ENCODE measurements at regions not wholly inside any gene's neighbourhood (a gene's known extent, or its start where the extent isn't known, plus 50 kb on each side); places are given as distances from the start of the nearest gene placed in this dataset.

DNA sequence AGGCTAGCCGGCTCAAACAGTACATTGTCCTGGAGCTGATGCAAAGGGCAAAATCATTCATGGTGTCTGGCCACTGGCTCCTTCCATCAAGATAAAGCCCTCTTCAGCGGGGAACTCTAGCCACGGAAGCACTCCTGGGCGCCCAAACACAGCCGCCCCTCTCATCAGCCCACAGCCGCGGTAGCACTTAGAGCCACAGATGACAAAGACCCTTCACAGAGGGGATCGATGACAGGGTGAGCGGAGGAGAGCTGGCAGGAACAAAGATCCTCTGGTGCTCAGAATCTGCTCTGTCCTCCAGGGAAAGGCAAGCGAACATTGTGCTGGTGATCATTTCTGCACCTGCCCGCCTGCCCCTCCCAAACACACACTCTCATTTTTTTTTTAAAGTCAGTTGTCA is 222.2 kb upstream of the NRP1 start:
- no peak overlapping the region for H3K4me3 ChIP-seq (ENCODE audit: low read length)
- TF ChIP-seq, protein P1, sequence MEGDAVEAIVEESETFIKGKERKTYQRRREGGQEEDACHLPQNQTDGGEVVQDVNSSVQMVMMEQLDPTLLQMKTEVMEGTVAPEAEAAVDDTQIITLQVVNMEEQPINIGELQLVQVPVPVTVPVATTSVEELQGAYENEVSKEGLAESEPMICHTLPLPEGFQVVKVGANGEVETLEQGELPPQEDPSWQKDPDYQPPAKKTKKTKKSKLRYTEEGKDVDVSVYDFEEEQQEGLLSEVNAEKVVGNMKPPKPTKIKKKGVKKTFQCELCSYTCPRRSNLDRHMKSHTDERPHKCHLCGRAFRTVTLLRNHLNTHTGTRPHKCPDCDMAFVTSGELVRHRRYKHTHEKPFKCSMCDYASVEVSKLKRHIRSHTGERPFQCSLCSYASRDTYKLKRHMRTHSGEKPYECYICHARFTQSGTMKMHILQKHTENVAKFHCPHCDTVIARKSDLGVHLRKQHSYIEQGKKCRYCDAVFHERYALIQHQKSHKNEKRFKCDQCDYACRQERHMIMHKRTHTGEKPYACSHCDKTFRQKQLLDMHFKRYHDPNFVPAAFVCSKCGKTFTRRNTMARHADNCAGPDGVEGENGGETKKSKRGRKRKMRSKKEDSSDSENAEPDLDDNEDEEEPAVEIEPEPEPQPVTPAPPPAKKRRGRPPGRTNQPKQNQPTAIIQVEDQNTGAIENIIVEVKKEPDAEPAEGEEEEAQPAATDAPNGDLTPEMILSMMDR (conservative IDR thresholded peaks at IDR 0.05; ENCODE audit: low read depth, low read length): no peak
- DNase-seq (ENCODE audit: low read depth): no peak

DNA sequence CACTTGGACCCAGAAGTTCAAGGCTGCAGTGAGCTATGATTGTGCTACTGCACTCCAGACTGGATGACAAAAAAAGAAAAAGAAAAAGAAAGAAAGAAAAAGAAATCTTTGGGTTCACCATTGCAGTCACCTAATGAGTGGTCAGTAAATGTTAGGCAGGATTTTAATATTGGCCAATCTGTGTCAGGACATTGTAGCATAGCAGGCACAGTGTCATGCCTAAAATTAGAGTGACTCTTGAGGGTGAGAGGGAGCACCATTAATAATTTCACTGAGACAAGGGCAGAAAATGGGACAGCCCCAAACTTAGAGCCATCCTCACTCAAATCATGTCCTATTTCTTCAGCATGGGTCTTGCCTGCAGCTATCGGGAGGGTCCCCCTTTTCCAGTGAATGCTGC is 221.6 kb upstream of the NRP1 start:
- DNase-seq (ENCODE audit: low read depth): no peak
- TF ChIP-seq, protein P1 (conservative IDR thresholded peaks at IDR 0.05; ENCODE audit: low read depth, low read length): no peak
- H3K4me3 ChIP-seq (ENCODE audit: low read length): no peak overlapping the region

DNA sequence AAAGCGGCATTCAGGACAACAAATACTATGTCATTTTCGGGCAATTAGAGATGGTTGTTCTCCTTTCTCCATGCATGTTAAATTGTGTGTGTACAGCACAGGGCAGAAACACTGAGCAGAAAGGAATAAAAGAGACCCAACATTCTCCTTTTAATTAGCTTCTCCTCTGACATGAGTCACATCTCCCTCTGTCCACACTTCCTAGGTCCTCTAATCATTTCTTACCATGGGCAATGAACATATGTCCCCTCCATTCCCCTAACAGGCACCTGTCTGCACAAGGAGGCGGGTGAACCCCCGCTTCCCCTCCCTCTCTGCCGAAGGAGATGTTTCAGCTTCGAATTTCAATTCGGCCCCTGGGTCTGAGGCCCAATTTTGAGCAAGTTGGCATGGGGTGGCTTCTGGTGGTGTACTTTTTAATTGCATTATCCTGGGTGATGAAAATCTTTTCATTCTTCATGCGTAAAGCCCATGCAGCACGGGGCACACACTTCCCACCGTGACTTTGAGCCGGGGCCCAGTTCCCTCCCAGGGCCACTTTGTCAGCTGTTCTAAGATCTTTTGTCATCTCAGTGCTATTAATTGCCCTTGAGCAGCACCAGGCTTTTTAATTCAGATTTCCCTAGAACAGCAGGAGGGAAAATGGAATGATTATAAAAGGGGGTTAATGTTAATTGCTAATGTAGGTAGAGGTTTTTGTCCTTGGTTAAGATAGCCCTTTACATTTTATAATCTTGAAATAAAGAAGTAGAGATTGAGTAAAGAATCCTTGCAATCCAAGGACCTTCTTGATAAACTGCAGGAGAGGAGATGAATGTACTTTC is 219.5 kb upstream of the NRP1 start:
- TF ChIP-seq, protein P1 (conservative IDR thresholded peaks at IDR 0.05; ENCODE audit: low read depth, low read length): no peak
- H3K4me3 ChIP-seq (ENCODE audit: low read length): no peak overlapping the region
- no peak for DNase-seq (ENCODE audit: low read depth)

DNA sequence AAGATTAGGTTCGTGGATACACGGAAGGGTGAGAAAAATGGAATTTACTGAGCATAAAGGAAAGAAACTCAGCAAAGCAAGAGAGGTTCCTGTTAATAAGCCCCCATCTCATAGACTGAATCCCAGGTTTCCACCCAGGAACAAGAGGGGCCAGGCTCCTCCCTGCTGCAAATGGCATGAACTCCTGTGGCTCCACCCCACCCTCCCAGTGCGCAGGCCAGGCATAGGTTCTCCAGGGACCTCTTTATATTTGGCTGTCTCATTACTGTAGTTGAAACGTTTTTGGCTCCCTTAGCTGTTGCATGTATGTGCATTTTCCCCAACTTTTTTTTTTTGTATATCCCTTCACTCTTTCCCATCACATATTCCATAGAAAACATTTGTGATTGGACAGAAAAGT is 217.8 kb upstream of the NRP1 start:
- H3K4me3 ChIP-seq (ENCODE audit: low read length): no peak overlapping the region
- TF ChIP-seq, protein P1 (conservative IDR thresholded peaks at IDR 0.05; ENCODE audit: low read depth, low read length): no peak
- no peak for DNase-seq (ENCODE audit: low read depth)

DNA sequence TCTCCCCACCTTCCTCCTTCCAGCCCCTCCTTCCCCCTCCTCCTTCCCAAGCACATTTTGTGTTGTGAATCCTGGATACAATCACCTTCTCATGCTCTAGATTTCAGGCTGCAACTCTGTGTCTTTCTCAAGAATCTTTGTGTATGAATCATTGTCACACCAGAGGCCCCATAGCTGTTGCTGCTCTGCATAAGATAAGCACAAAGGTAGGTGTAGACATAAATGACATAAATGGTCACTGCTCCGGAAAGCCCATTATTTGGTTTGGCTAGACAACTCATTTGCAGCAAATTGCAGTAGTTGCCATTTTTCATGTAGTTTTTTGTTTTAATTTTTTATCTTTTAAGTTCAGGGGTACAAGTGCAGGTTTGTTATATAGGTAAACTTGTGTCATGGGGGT is 216.3 kb upstream of the NRP1 start:
- H3K4me3 ChIP-seq (ENCODE audit: low read length): no peak overlapping the region
- TF ChIP-seq, protein P1 (conservative IDR thresholded peaks at IDR 0.05; ENCODE audit: low read depth, low read length): no peak
- DNase-seq (ENCODE audit: low read depth): no peak

DNA sequence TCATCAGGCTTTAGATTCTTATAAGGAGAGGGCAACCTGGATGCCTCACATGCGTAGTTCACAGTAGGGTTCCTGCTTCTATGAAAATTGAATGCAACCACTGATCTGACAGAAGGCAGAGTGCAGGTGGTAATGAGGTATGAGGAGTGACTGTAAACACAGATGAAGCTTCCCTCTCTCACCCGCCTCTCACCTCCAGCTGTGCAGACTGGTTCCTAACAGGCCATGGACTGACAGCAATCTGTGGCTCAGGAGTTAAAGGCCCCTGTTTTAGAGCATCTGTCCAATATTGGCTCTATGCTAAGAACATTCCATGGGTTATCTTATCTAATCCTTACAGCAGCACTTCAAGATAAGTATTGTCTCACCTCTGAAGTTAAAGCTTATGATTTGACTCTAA is 213.5 kb upstream of the NRP1 start:
- TF ChIP-seq, protein P1 (conservative IDR thresholded peaks at IDR 0.05; ENCODE audit: low read depth, low read length): no peak
- no peak overlapping the region for H3K4me3 ChIP-seq (ENCODE audit: low read length)
- no peak for DNase-seq (ENCODE audit: low read depth)

DNA sequence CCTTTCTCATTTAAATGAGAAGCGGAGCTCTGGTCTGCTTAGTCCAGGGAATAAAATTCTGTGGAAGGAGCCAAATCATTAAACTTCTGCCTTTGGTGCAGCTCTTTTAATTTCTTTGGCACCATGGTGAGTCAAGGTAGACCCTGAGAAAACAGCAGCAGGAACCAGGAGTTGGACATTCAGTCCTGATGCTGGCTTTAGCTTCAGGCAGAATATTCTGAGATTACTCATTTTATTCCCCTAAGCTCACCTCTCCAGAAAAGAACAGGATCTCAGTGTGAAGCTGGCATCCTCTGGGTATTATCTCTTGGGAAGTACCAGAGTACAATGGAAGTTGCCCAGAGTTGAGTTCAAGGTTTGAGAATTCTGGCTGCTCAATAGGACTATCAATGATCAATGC is 211.6 kb upstream of the NRP1 start:
- TF ChIP-seq, protein P1 (conservative IDR thresholded peaks at IDR 0.05; ENCODE audit: low read depth, low read length): no peak
- no peak overlapping the region for H3K4me3 ChIP-seq (ENCODE audit: low read length)
- no peak for DNase-seq (ENCODE audit: low read depth)
